Tibial nerve (tissue), 4 donors: ENCODE measurements at regions not wholly inside any gene's neighbourhood (a gene's known extent, or its start where the extent isn't known, plus 50 kb on each side); places are given as distances from the start of the nearest gene placed in this dataset.
"Not testable (repeated sequence)": the region's sequence is repeated elsewhere in the genome, so short reads cannot be mapped to it uniquely, and the experiment has no call there.

Source experiments
- DNase-seq, 2 donors: peaks; one replicate each; pipeline ENCODE4 v3.0.0-alpha.2; 2019; ENCODE audit warnings: low spot score in 2 of 2
- H3K27ac ChIP-seq, 4 donors: fragments of 200-600 bp; sonication (generic) in 3 of 4; one replicate each; pipeline ENCODE4 v1.5.1; 2017 to 2019; ENCODE audit warnings: mild to moderate bottlenecking in 1 of 4
- H3K27me3 ChIP-seq, 2 donors: fragments of 200-600 bp; sonication (generic) in 1 of 2; one replicate each; pipeline versions ENCODE4 v1.5.1 to v1.6.0; 2017 to 2019
- H3K36me3 ChIP-seq, 3 donors: fragments of 200-600 bp; sonication (generic); one replicate each; pipeline ENCODE4 v1.5.1; 2018 to 2019
- H3K4me1 ChIP-seq, 4 donors: fragments of 200-600 bp; sonication (generic) in 3 of 4; one replicate each; pipeline ENCODE4 v1.5.1; 2017 to 2019
- H3K4me3 ChIP-seq, 4 donors: fragments of 200-600 bp; sonication (generic) in 3 of 4; one replicate each; pipeline ENCODE4 v1.5.1; 2017 to 2019; ENCODE audit warnings: mild to moderate bottlenecking in 1 of 4, moderate library complexity in 1 of 4
- H3K9me3 ChIP-seq, 4 donors: fragments of 200-600 bp; sonication (generic) in 3 of 4; one replicate each; pipeline ENCODE4 v1.5.1; 2017 to 2019
- EP300 ChIP-seq, 2 donors: sonication (generic); formaldehyde crosslinking; IDR thresholded peaks; one replicate each; pipeline ENCODE4 v1.6.1; 2017; ENCODE audit warnings: antibody characterized with exemption in 2 of 2, mild to moderate bottlenecking in 1 of 2
- POLR2A ChIP-seq, 2 donors: fragments of 450-650 bp; IDR thresholded peaks; one replicate each; pipeline ENCODE4 v1.6.1; 2017; ENCODE audit warnings: antibody characterized with exemption in 2 of 2, mild to moderate bottlenecking in 2 of 2, moderate library complexity in 2 of 2
- WGBS, 2 donors: methylation state at CpG; one replicate each; pipeline ENCODE4 v1.1.5; 2018; 5-methylcytosine and 5-hydroxymethylcytosine counted together
- TF ChIP-seq, protein P1 (sequence below), 5 experiments: fragments of 200-600 bp in 3 of 5; fragments of 450-650 bp in 2 of 5; sonication (generic) in 3 of 5; IDR thresholded peaks; one replicate each; pipeline ENCODE4 v1.5.1; 2016 to 2019; ENCODE audit warnings: antibody characterized with exemption in 5 of 5, mild to moderate bottlenecking in 3 of 5, moderate library complexity in 2 of 5

GRCh38 chr17:11151818-11152425 lies 89.1 kb upstream of the SHISA6 start:
- H3K27ac ChIP-seq: no peak overlapping the region
- H3K36me3 ChIP-seq: no peaks in the 10 kb centered on the region
- no peaks in the 10 kb centered on the region for H3K27me3 ChIP-seq
- no peak overlapping the region for H3K4me3 ChIP-seq
- TF ChIP-seq EP300 (IDR thresholded peaks at IDR 0.05) (no peak), POLR2A (IDR thresholded peaks at IDR 0.05) (no peak)
- TF ChIP-seq, protein P1, sequence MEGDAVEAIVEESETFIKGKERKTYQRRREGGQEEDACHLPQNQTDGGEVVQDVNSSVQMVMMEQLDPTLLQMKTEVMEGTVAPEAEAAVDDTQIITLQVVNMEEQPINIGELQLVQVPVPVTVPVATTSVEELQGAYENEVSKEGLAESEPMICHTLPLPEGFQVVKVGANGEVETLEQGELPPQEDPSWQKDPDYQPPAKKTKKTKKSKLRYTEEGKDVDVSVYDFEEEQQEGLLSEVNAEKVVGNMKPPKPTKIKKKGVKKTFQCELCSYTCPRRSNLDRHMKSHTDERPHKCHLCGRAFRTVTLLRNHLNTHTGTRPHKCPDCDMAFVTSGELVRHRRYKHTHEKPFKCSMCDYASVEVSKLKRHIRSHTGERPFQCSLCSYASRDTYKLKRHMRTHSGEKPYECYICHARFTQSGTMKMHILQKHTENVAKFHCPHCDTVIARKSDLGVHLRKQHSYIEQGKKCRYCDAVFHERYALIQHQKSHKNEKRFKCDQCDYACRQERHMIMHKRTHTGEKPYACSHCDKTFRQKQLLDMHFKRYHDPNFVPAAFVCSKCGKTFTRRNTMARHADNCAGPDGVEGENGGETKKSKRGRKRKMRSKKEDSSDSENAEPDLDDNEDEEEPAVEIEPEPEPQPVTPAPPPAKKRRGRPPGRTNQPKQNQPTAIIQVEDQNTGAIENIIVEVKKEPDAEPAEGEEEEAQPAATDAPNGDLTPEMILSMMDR (IDR thresholded peaks at IDR 0.05): no peak
- peaks cover 0 to 4% (median 0%) of the 10 kb centered on the region in 4 donors for H3K9me3 ChIP-seq
- WGBS, 2 donors: 82 to 85% methylated on average over 8 of the region's 8 CpGs
- DNase-seq: no peak
- no peaks in the 10 kb centered on the region for H3K4me1 ChIP-seq

GRCh38 chr17:11150906-11151511 lies 90.0 kb upstream of the SHISA6 start:
- not testable (repeated sequence) for H3K27ac ChIP-seq, H3K27me3 ChIP-seq, H3K36me3 ChIP-seq, H3K4me3 ChIP-seq, H3K9me3 ChIP-seq, H3K4me1 ChIP-seq, DNase-seq
- WGBS, 2 donors: 74 to 76% methylated on average over 19 of the region's 19 CpGs

- Histone ChIP-seq H3K9me3 (no peaks in the 10 kb centered on the region), H3K4me3 (no peak overlapping the region), H3K27ac (no peak overlapping the region), H3K36me3 (no peaks in the 10 kb centered on the region), H3K4me1 (peaks cover 0 to 6% (median 0%) of the 10 kb centered on the region in 4 donors), H3K27me3 (no peaks in the 10 kb centered on the region)
- no peak for TF ChIP-seq POLR2A (IDR thresholded peaks at IDR 0.05)
- TF ChIP-seq, protein P1 (IDR thresholded peaks at IDR 0.05): peak; percentile 24 to 35 (median 30)
- 44 to 50% methylated on average over 7 of the region's 7 CpGs for WGBS, 2 donors
- no peak for DNase-seq
Observed at GRCh38 chr17:11144358-11145233, 96.4 kb upstream of the SHISA6 start.

GRCh38 chr17:11142231-11142630 lies 98.8 kb upstream of the SHISA6 start:
- TF ChIP-seq, protein P1 (IDR thresholded peaks at IDR 0.05): no peak
- TF ChIP-seq POLR2A (IDR thresholded peaks at IDR 0.05) (no peak), EP300 (IDR thresholded peaks at IDR 0.05) (no peak)
- no peak overlapping the region for H3K4me3 ChIP-seq
- peaks cover 0 to 6% (median 0%) of the 10 kb centered on the region in 4 donors for H3K4me1 ChIP-seq
- 51 to 69% methylated on average over 1 of the region's 1 CpG for WGBS, 2 donors
- no peak overlapping the region for H3K27ac ChIP-seq
- DNase-seq: no peak
- no peaks in the 10 kb centered on the region for H3K36me3 ChIP-seq
- H3K9me3 ChIP-seq: no peaks in the 10 kb centered on the region
- H3K27me3 ChIP-seq: no peaks in the 10 kb centered on the region

DNA sequence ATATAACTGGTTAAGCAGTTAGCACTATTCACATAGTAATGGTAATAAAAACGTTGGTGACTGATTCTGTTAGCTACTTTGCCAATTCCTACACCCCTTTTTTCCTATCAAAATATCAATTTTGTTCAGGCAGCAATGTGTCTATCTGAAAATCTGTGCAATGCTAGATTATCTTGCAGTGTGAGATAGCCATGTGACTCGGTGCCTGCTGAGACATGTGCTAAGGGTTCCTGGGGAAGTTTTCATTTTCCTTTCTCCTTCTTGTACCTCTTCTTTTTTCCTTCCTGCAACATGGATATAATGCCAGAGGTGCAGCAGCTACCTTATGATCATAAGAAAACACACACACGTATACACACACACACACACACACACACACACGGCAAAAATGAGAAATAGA lies 100.5 kb upstream of the SHISA6 start:
- Histone ChIP-seq H3K36me3 (no peaks in the 10 kb centered on the region), H3K27ac (no peak overlapping the region), H3K9me3 (no peaks in the 10 kb centered on the region), H3K4me1 (peaks cover 0 to 6% (median 0%) of the 10 kb centered on the region in 4 donors), H3K4me3 (no peak overlapping the region), H3K27me3 (no peaks in the 10 kb centered on the region)
- TF ChIP-seq EP300 (IDR thresholded peaks at IDR 0.05) (no peak), POLR2A (IDR thresholded peaks at IDR 0.05) (no peak)
- TF ChIP-seq, protein P1 (IDR thresholded peaks at IDR 0.05): no peak
- 17 to 34% methylated on average over 4 of the region's 4 CpGs for WGBS, 2 donors
- no peak for DNase-seq
